PC-9 (cell line): ENCODE measurements at regions not wholly inside any gene's neighbourhood (a gene's known extent, or its start where the extent isn't known, plus 50 kb on each side); places are given as distances from the start of the nearest gene placed in this dataset.

Source experiments
- CTCF ChIP-seq: fragments of 200-600 bp; sonication (generic); conservative IDR thresholded peaks from 2 replicates; pipeline ENCODE4 v1.6.1; 2017; ENCODE audit warnings: mixed run types, antibody characterized with exemption, mild to moderate bottlenecking, moderate library complexity
- EZH2 ChIP-seq: fragments of 200-600 bp; sonication (generic); IDR thresholded peaks from 2 replicates; pipeline ENCODE4 v1.8.0; 2017; ENCODE audit warnings: antibody characterized with exemption, low read depth

- no peak for TF ChIP-seq EZH2
- no peak for TF ChIP-seq CTCF
These were observed 202.7 kb upstream of the ADAMTS9 start for GRCh38 chr3:64890466-64890865.
